Trophoblast cell (in vitro differentiated cells and primary cell): ENCODE measurements at regions not wholly inside any gene's neighbourhood (a gene's known extent, or its start where the extent isn't known, plus 50 kb on each side); places are given as distances from the start of the nearest gene placed in this dataset.

Source experiments
- DNase-seq, 2 donors: peaks; one replicate each; pipeline ENCODE4 v3.0.0-alpha.2; 2016
- H2AFZ ChIP-seq: 2 replicates; pipeline ENCODE4 v1.6.1; 2013; ENCODE audit warnings: low read length, moderate library complexity, mild to moderate bottlenecking; ENCODE audit not compliant: insufficient read depth, poor library complexity
- H2AK5ac ChIP-seq: 2 replicates; pipeline ENCODE4 v1.6.1; 2013; ENCODE audit warnings: mild to moderate bottlenecking, low read length
- H2BK120ac ChIP-seq: 2 replicates; pipeline ENCODE4 v1.6.1; 2013; ENCODE audit warnings: low read length, mild to moderate bottlenecking, moderate library complexity; ENCODE audit not compliant: insufficient read depth, poor library complexity
- H2BK12ac ChIP-seq: 2 replicates; pipeline ENCODE4 v1.6.1; 2013; ENCODE audit warnings: mild to moderate bottlenecking, low read length, moderate library complexity
- H2BK5ac ChIP-seq: 2 replicates; pipeline ENCODE4 v1.6.1; 2013; ENCODE audit warnings: low read length, low read depth, moderate library complexity, mild to moderate bottlenecking; ENCODE audit not compliant: poor library complexity
- H3K14ac ChIP-seq: 2 replicates; pipeline ENCODE4 v1.6.1; 2013; ENCODE audit warnings: mild to moderate bottlenecking, low read length
- H3K18ac ChIP-seq: 2 replicates; pipeline ENCODE4 v1.6.1; 2013; ENCODE audit warnings: mild to moderate bottlenecking, low read length
- H3K23ac ChIP-seq: 2 replicates; pipeline ENCODE4 v1.6.1; 2013; ENCODE audit warnings: low read length
- H3K27ac ChIP-seq: 2 replicates; pipeline ENCODE4 v1.5.1; 2013; ENCODE audit warnings: low read depth, mild to moderate bottlenecking, inconsistent platforms, low read length, moderate library complexity
- H3K27me3 ChIP-seq: 2 replicates; pipeline ENCODE4 v1.6.1; 2013; ENCODE audit warnings: inconsistent platforms, mild to moderate bottlenecking, low read length, moderate library complexity; ENCODE audit not compliant: insufficient read depth
- H3K36me3 ChIP-seq, 2 experiments: 1 replicate in 1 of 2; 2 replicates in 1 of 2; pipeline ENCODE4 v1.6.1; 2013; ENCODE audit warnings: low read length in 2 of 2, mild to moderate bottlenecking in 2 of 2, moderate library complexity in 1 of 2; ENCODE audit not compliant: insufficient read depth in 2 of 2, control insufficient read depth in 1 of 2
- H3K4ac ChIP-seq: 2 replicates; pipeline ENCODE4 v1.6.1; 2013; ENCODE audit warnings: low read depth, mild to moderate bottlenecking, low read length, moderate library complexity
- H3K4me1 ChIP-seq, 2 experiments: 1 replicate in 1 of 2; 2 replicates in 1 of 2; pipeline ENCODE4 v1.6.1; 2013; ENCODE audit warnings: low read length in 2 of 2, mild to moderate bottlenecking in 2 of 2, moderate library complexity in 1 of 2; ENCODE audit not compliant: insufficient read depth in 2 of 2, control insufficient read depth in 1 of 2
- H3K4me2 ChIP-seq: 2 replicates; pipeline ENCODE4 v1.6.1; 2013; ENCODE audit warnings: inconsistent platforms, mild to moderate bottlenecking, low read length, moderate library complexity
- H3K4me3 ChIP-seq: 2 replicates; pipeline ENCODE4 v1.5.1; 2013; ENCODE audit warnings: mild to moderate bottlenecking, low read depth, low read length, inconsistent platforms
- H3K79me1 ChIP-seq: one replicate; pipeline ENCODE4 v1.6.1; 2013; ENCODE audit warnings: low read length
- H3K79me2 ChIP-seq: 2 replicates; pipeline ENCODE4 v1.6.1; 2013; ENCODE audit warnings: low read length, mild to moderate bottlenecking; ENCODE audit not compliant: control insufficient read depth, insufficient read depth, poor library complexity
- H3K9ac ChIP-seq: 2 replicates; pipeline ENCODE4 v1.6.1; 2013; ENCODE audit warnings: mild to moderate bottlenecking, low read length
- H3K9me3 ChIP-seq: 2 replicates; pipeline ENCODE4 v1.6.1; 2013; ENCODE audit warnings: low read depth, mild to moderate bottlenecking, control low read depth, inconsistent platforms, low read length; ENCODE audit not compliant: insufficient read depth
- H4K12ac ChIP-seq: 2 replicates; pipeline ENCODE4 v1.6.1; 2013; ENCODE audit warnings: low read depth, mild to moderate bottlenecking, low read length, moderate library complexity
- H4K8ac ChIP-seq: 2 replicates; pipeline ENCODE4 v1.6.1; 2013; ENCODE audit warnings: low read depth, mild to moderate bottlenecking, low read length, moderate library complexity
- H4K91ac ChIP-seq: one replicate; pipeline ENCODE4 v1.6.1; 2013; ENCODE audit warnings: low read depth, mild to moderate bottlenecking, low read length, moderate library complexity
- WGBS: extraction: QIAGEN DNeasy Blood & Tissue Kit; methylation state at CpG from one replicate; pipeline ENCODE4 v1.1.7; 2013; ENCODE audit warnings: missing lambda C conversion rate; ENCODE audit not compliant: insufficient read length, insufficient coverage; ENCODE audit errors: extremely low coverage; 5-methylcytosine and 5-hydroxymethylcytosine counted together

DNA sequence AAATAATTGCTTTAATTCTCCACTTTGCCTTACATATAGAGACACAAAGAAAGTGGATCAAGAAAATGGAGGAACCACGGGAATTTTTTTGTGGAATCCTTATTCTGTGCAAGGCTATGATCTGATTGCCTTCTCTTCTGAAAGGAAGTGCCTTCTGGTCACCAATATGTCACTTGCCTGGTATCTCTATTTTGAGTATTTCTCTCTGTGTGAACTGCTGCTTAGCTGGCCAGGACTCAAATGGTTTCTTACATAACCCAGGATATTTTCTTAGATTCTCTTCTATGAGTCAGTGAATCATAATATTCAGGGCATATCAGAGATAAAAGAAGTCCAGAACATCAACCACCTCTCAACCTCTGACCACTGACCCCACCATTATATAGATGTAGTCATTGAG lies 156.1 kb downstream of the DIO2 start:
- no peak overlapping the region for H4K12ac ChIP-seq
- H3K23ac ChIP-seq: no peak overlapping the region
- H3K18ac ChIP-seq: no peak overlapping the region
- no peak overlapping the region for H4K91ac ChIP-seq
- DNase-seq: no peak
- H3K4me2 ChIP-seq: no peak overlapping the region
- H3K9ac ChIP-seq: no peak overlapping the region
- no peaks in the 10 kb centered on the region for H3K4me1 ChIP-seq
- no peak overlapping the region for H2BK120ac ChIP-seq
- no peaks in the 10 kb centered on the region for H3K79me1 ChIP-seq
- H3K4ac ChIP-seq: no peak overlapping the region
- no peak overlapping the region for H4K8ac ChIP-seq
- no peaks in the 10 kb centered on the region for H3K36me3 ChIP-seq
- no peaks in the 10 kb centered on the region for H3K79me2 ChIP-seq
- no peaks in the 10 kb centered on the region for H3K9me3 ChIP-seq
- H3K4me3 ChIP-seq: no peak overlapping the region
- no peak overlapping the region for H3K14ac ChIP-seq
- no CpG with 5 or more reads among the region's 1 CpG for WGBS
- no peak overlapping the region for H2AFZ ChIP-seq
- no peak overlapping the region for H2BK5ac ChIP-seq
- no peak overlapping the region for H2AK5ac ChIP-seq
- H2BK12ac ChIP-seq: no peak overlapping the region
- H3K27me3 ChIP-seq: no peaks in the 10 kb centered on the region
- no peak overlapping the region for H3K27ac ChIP-seq

- H2BK5ac ChIP-seq: no peak overlapping the region
- no peaks in the 10 kb centered on the region for H3K79me2 ChIP-seq
- H3K4me2 ChIP-seq: no peak overlapping the region
- H3K27ac ChIP-seq: no peak overlapping the region
- DNase-seq: no peak
- H3K9me3 ChIP-seq: no peaks in the 10 kb centered on the region
- H3K79me1 ChIP-seq: no peaks in the 10 kb centered on the region
- H2AK5ac ChIP-seq: no peak overlapping the region
- no peak overlapping the region for H2BK120ac ChIP-seq
- H4K12ac ChIP-seq: no peak overlapping the region
- H3K23ac ChIP-seq: no peak overlapping the region
- no peaks in the 10 kb centered on the region for H3K36me3 ChIP-seq
- H3K14ac ChIP-seq: no peak overlapping the region
- H3K9ac ChIP-seq: no peak overlapping the region
- H3K4me1 ChIP-seq: no peaks in the 10 kb centered on the region
- H3K4ac ChIP-seq: no peak overlapping the region
- no peak overlapping the region for H4K91ac ChIP-seq
- H2AFZ ChIP-seq: no peak overlapping the region
- no peaks in the 10 kb centered on the region for H3K27me3 ChIP-seq
- WGBS: no CpG with 5 or more reads among the region's 3 CpGs
- H4K8ac ChIP-seq: no peak overlapping the region
- no peak overlapping the region for H2BK12ac ChIP-seq
- H3K4me3 ChIP-seq: no peak overlapping the region
- H3K18ac ChIP-seq: no peak overlapping the region
Measured at GRCh38 chr14:80054020-80054419, 157.3 kb downstream of the DIO2 start.

- WGBS: no CpG with 5 or more reads among the region's 2 CpGs
- no peak overlapping the region for H3K4ac ChIP-seq
- H3K27ac ChIP-seq: no peak overlapping the region
- H2BK12ac ChIP-seq: no peak overlapping the region
- no peak overlapping the region for H4K8ac ChIP-seq
- H2AK5ac ChIP-seq: no peak overlapping the region
- H2AFZ ChIP-seq: no peak overlapping the region
- H3K9ac ChIP-seq: no peak overlapping the region
- H3K9me3 ChIP-seq: no peaks in the 10 kb centered on the region
- H3K4me3 ChIP-seq: no peak overlapping the region
- H3K14ac ChIP-seq: no peak overlapping the region
- H3K36me3 ChIP-seq: no peaks in the 10 kb centered on the region
- H4K91ac ChIP-seq: no peak overlapping the region
- no peak overlapping the region for H2BK120ac ChIP-seq
- H4K12ac ChIP-seq: no peak overlapping the region
- no peaks in the 10 kb centered on the region for H3K79me2 ChIP-seq
- no peak for DNase-seq
- H3K4me2 ChIP-seq: no peak overlapping the region
- no peak overlapping the region for H3K18ac ChIP-seq
- no peaks in the 10 kb centered on the region for H3K4me1 ChIP-seq
- H2BK5ac ChIP-seq: no peak overlapping the region
- no peaks in the 10 kb centered on the region for H3K79me1 ChIP-seq
- no peak overlapping the region for H3K23ac ChIP-seq
- H3K27me3 ChIP-seq: no peaks in the 10 kb centered on the region
Measured at GRCh38 chr14:80049055-80049454, 162.2 kb downstream of the DIO2 start.

- DNase-seq: no peak
- H3K4me1 ChIP-seq: no peaks in the 10 kb centered on the region
- no peaks in the 10 kb centered on the region for H3K9me3 ChIP-seq
- H2AFZ ChIP-seq: no peak overlapping the region
- no peaks in the 10 kb centered on the region for H3K79me2 ChIP-seq
- no peaks in the 10 kb centered on the region for H3K79me1 ChIP-seq
- no peak overlapping the region for H4K12ac ChIP-seq
- H3K4ac ChIP-seq: no peak overlapping the region
- no peak overlapping the region for H3K9ac ChIP-seq
- no peak overlapping the region for H3K14ac ChIP-seq
- H3K4me2 ChIP-seq: no peak overlapping the region
- H2BK5ac ChIP-seq: no peak overlapping the region
- no peaks in the 10 kb centered on the region for H3K36me3 ChIP-seq
- no peak overlapping the region for H2BK120ac ChIP-seq
- no peak overlapping the region for H3K23ac ChIP-seq
- H3K27me3 ChIP-seq: no peaks in the 10 kb centered on the region
- no peak overlapping the region for H4K91ac ChIP-seq
- WGBS: no CpG with 5 or more reads among the region's 3 CpGs
- no peak overlapping the region for H3K18ac ChIP-seq
- H2BK12ac ChIP-seq: no peak overlapping the region
- H3K4me3 ChIP-seq: no peak overlapping the region
- no peak overlapping the region for H3K27ac ChIP-seq
- H2AK5ac ChIP-seq: no peak overlapping the region
- H4K8ac ChIP-seq: no peak overlapping the region
Measured at GRCh38 chr14:80047761-80048160, 163.5 kb downstream of the DIO2 start.
